GM23338 (cell line): ENCODE measurements at regions not wholly inside any gene's neighbourhood (a gene's known extent, or its start where the extent isn't known, plus 50 kb on each side); places are given as distances from the start of the nearest gene placed in this dataset.

Experiments
- ATAC-seq: fragments of 200-7000 bp; cut with Tn5 transposase; 3 replicates; pipeline ENCODE4 v1.9.1; 2020
- DNase-seq: peaks from one replicate; pipeline ENCODE4 v3.0.0-alpha.2; 2015; ENCODE audit warnings: low spot score
- H2AFZ ChIP-seq: fragments of 200-600 bp; sonication (generic); 2 replicates; pipeline ENCODE4 v1.8.0; 2016; ENCODE audit warnings: antibody characterized with exemption, mild to moderate bottlenecking, moderate library complexity
- H3F3A ChIP-seq: fragments of 200-600 bp; sonication (generic); replicated peaks from 2 replicates; pipeline ENCODE4 v1.8.0; 2017; ENCODE audit warnings: antibody characterized with exemption, mixed run types, low read depth
- H3K27ac ChIP-seq: fragments of 200-600 bp; sonication (generic); 2 replicates; pipeline ENCODE4 v1.6.1; 2016; ENCODE audit warnings: low read depth
- H3K27me3 ChIP-seq: fragments of 200-600 bp; sonication (generic); 2 replicates; pipeline ENCODE4 v1.8.0; 2016; ENCODE audit warnings: mild to moderate bottlenecking, mixed run types, moderate library complexity; ENCODE audit not compliant: insufficient read depth
- H3K36me3 ChIP-seq: fragments of 200-600 bp; sonication (generic); 2 replicates; pipeline ENCODE4 v1.8.0; 2016; ENCODE audit warnings: mild to moderate bottlenecking; ENCODE audit not compliant: insufficient read depth
- H3K4me1 ChIP-seq: fragments of 200-600 bp; sonication (generic); 2 replicates; pipeline ENCODE4 v1.8.0; 2016; ENCODE audit warnings: mild to moderate bottlenecking, moderate library complexity; ENCODE audit not compliant: insufficient read depth
- H3K4me2 ChIP-seq: fragments of 200-600 bp; sonication (generic); 2 replicates; pipeline ENCODE4 v1.7.1; 2017; ENCODE audit warnings: mixed run types
- H3K4me3 ChIP-seq: fragments of 200-600 bp; sonication (generic); 2 replicates; pipeline ENCODE4 v1.6.1; 2016; ENCODE audit warnings: mixed run types
- H3K79me2 ChIP-seq: fragments of 200-600 bp; sonication (generic); replicated peaks from 2 replicates; pipeline ENCODE4 v1.8.0; 2017; ENCODE audit warnings: mild to moderate bottlenecking; ENCODE audit not compliant: insufficient read depth
- H3K9me2 ChIP-seq: fragments of 200-600 bp; sonication (generic); 2 replicates; pipeline ENCODE4 v1.8.0; 2017; ENCODE audit not compliant: insufficient read depth
- H4K20me1 ChIP-seq: fragments of 200-600 bp; sonication (generic); replicated peaks from 2 replicates; pipeline ENCODE4 v1.8.0; 2017; ENCODE audit warnings: mild to moderate bottlenecking; ENCODE audit not compliant: insufficient read depth
- H3K27ac Mint-ChIP-seq: 2 replicates; pipeline ENCODE4 v1.8.0; 2020; ENCODE audit warnings: inconsistent platforms, mild to moderate bottlenecking, moderate library complexity, mixed read lengths
- H3K27me3 Mint-ChIP-seq: 3 replicates; pipeline ENCODE4 v1.8.0; 2022; ENCODE audit warnings: low read depth, mild to moderate bottlenecking, moderate library complexity, mixed read lengths, inconsistent platforms; ENCODE audit not compliant: insufficient read depth, poor library complexity
- H3K36me3 Mint-ChIP-seq: 3 replicates; pipeline ENCODE4 v1.8.0; 2021; ENCODE audit warnings: low read depth, mild to moderate bottlenecking, inconsistent platforms, moderate library complexity, mixed read lengths
- H3K4me1 Mint-ChIP-seq: 3 replicates; pipeline ENCODE4 v1.8.0; 2020; ENCODE audit warnings: mild to moderate bottlenecking, inconsistent platforms, mixed read lengths
- H3K4me3 Mint-ChIP-seq: 3 replicates; pipeline ENCODE4 v1.8.0; 2021; ENCODE audit warnings: moderate library complexity, mild to moderate bottlenecking, inconsistent platforms, mixed read lengths
- H3K9me3 Mint-ChIP-seq: 3 replicates; pipeline ENCODE4 v1.8.0; 2020; ENCODE audit warnings: moderate library complexity, mild to moderate bottlenecking, inconsistent platforms, mixed read lengths
- CTCF ChIP-seq, 2 experiments: fragments of 200-600 bp in 1 of 2; sonication (generic) in 1 of 2; conservative IDR thresholded peaks; 2 replicates each; pipeline versions ENCODE4 v1.5.1 to v1.6.1; 2016 to 2017; ENCODE audit warnings: antibody characterized with exemption in 2 of 2, low read depth in 2 of 2, mild to moderate bottlenecking in 2 of 2, moderate library complexity in 1 of 2
- EZH2 ChIP-seq: fragments of 200-600 bp; sonication (generic); IDR thresholded peaks from one replicate; pipeline ENCODE4 v1.8.0; 2017; ENCODE audit warnings: antibody characterized with exemption, mild to moderate bottlenecking, low read depth; ENCODE audit not compliant: unreplicated experiment
- EZH2phosphoT487 ChIP-seq: fragments of 200-600 bp; sonication (generic); IDR thresholded peaks from one replicate; pipeline ENCODE4 v1.8.1; 2018; ENCODE audit warnings: antibody characterized with exemption; ENCODE audit not compliant: unreplicated experiment
- NANOG ChIP-seq: IDR thresholded peaks from 2 replicates; pipeline ENCODE4 v1.6.1; 2016; ENCODE audit warnings: antibody characterized with exemption, borderline replicate concordance
- POLR2AphosphoS5 ChIP-seq: IDR thresholded peaks from 2 replicates; pipeline ENCODE4 v1.6.1; 2016; ENCODE audit warnings: antibody characterized with exemption, low read depth
- STAT1 ChIP-seq: IDR thresholded peaks from one replicate; pipeline ENCODE4 v1.6.1; 2016; ENCODE audit warnings: antibody characterized with exemption; ENCODE audit not compliant: unreplicated experiment
- ZNF114 ChIP-seq: fragments of 250-450 bp; sonication (Bioruptor Pico); IDR thresholded peaks from 2 replicates; pipeline ENCODE4 v1.5.0; 2020; ENCODE audit warnings: mild to moderate bottlenecking, moderate library complexity
- ZNF331 ChIP-seq: fragments of 250-450 bp; sonication (Bioruptor Pico); IDR thresholded peaks from 2 replicates; pipeline ENCODE4 v1.5.0; 2020; ENCODE audit warnings: low read depth, mild to moderate bottlenecking, moderate library complexity
- ZNF462 ChIP-seq: fragments of 250-450 bp; sonication (Bioruptor Pico); IDR thresholded peaks from 2 replicates; pipeline ENCODE4 v1.5.0; 2020; ENCODE audit warnings: mild to moderate bottlenecking, moderate library complexity
- TF ChIP-seq, protein P1 (sequence below): IDR thresholded peaks from one replicate; pipeline ENCODE4 v1.6.1; 2018; ENCODE audit warnings: antibody characterized with exemption; ENCODE audit not compliant: unreplicated experiment

GRCh38 chr5:143674469-143674786 is 137.5 kb upstream of the HMHB1 start:
- Histone ChIP-seq H3K27me3 (no peaks in the 10 kb centered on the region), H3K4me2 (no peak overlapping the region), H3K36me3 (no peaks in the 10 kb centered on the region), H3F3A (no peaks in the 10 kb centered on the region), H3K4me1 (peaks cover 4% of the 10 kb centered on the region; the same call in 1 of the 2 replicates), H3K4me3 (no peak overlapping the region), H2AFZ (peak overlapping the region; percentile 44; the same call in 1 of the 2 replicates), H4K20me1 (no peaks in the 10 kb centered on the region), H3K27ac (no peak overlapping the region), H3K9me2 (no peaks in the 10 kb centered on the region; the same call in 1 of the 2 replicates), H3K79me2 (no peaks in the 10 kb centered on the region)
- Mint-ChIP-seq H3K36me3 (no peaks in the 10 kb centered on the region), H3K4me3 (no peak overlapping the region), H3K27me3 (peaks cover 5% of the 10 kb centered on the region), H3K9me3 (no peaks in the 10 kb centered on the region), H3K4me1 (no peaks in the 10 kb centered on the region), H3K27ac (no peak overlapping the region)
- no peak for ATAC-seq
- TF ChIP-seq ZNF114 (CRISPR knock-in tag) = no peak
- TF ChIP-seq NANOG = no peak
- no peak for TF ChIP-seq EZH2
- no peak for TF ChIP-seq POLR2AphosphoS5
- no peak for TF ChIP-seq STAT1
- no peak for TF ChIP-seq ZNF462 (CRISPR knock-in tag)
- no peak for TF ChIP-seq CTCF (conservative IDR thresholded peaks at IDR 0.05; ENCODE audit: low read depth in 2 of 2)
- TF ChIP-seq, protein P1, sequence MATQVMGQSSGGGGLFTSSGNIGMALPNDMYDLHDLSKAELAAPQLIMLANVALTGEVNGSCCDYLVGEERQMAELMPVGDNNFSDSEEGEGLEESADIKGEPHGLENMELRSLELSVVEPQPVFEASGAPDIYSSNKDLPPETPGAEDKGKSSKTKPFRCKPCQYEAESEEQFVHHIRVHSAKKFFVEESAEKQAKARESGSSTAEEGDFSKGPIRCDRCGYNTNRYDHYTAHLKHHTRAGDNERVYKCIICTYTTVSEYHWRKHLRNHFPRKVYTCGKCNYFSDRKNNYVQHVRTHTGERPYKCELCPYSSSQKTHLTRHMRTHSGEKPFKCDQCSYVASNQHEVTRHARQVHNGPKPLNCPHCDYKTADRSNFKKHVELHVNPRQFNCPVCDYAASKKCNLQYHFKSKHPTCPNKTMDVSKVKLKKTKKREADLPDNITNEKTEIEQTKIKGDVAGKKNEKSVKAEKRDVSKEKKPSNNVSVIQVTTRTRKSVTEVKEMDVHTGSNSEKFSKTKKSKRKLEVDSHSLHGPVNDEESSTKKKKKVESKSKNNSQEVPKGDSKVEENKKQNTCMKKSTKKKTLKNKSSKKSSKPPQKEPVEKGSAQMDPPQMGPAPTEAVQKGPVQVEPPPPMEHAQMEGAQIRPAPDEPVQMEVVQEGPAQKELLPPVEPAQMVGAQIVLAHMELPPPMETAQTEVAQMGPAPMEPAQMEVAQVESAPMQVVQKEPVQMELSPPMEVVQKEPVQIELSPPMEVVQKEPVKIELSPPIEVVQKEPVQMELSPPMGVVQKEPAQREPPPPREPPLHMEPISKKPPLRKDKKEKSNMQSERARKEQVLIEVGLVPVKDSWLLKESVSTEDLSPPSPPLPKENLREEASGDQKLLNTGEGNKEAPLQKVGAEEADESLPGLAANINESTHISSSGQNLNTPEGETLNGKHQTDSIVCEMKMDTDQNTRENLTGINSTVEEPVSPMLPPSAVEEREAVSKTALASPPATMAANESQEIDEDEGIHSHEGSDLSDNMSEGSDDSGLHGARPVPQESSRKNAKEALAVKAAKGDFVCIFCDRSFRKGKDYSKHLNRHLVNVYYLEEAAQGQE = no peak
- TF ChIP-seq EZH2phosphoT487 = no peak
- TF ChIP-seq ZNF331 (CRISPR knock-in tag) = no peak
- DNase-seq = peak; percentile 8
